ENCODE measurements at regions not wholly inside any gene's neighbourhood (a gene's known extent, or its start where the extent isn't known, plus 50 kb on each side); places are given as distances from the start of the nearest gene placed in this dataset.

DNA sequence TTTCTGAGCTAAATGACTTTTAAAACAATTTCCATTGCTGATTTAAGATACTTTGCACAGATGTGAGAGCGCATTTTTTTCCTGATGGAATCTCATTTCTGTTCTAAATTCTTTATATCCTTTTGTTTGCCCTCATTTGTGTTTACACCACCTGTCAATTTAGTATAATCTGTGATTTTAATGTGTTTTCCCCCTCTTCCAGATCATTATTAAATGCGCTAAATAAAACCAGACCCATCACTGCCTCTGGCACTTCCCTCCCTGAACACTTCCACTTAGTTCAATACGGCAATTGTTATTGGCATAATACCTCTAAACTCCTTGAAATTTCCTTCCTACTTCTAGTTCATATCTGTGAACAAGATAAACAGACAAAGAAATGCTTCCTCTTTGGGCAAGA is 186.9 kb upstream of the ADGRL2 start:
- no peaks in the 10 kb centered on the region for H3K36me3 ChIP-seq
- intact Hi-C loops (cut with micrococcal nuclease) = no loop called here
- no peaks in the 10 kb centered on the region for H3K4me1 ChIP-seq
- H3K27me3 ChIP-seq (ENCODE audit: low read depth) = no peaks in the 10 kb centered on the region
- TF ChIP-seq, protein P1, sequence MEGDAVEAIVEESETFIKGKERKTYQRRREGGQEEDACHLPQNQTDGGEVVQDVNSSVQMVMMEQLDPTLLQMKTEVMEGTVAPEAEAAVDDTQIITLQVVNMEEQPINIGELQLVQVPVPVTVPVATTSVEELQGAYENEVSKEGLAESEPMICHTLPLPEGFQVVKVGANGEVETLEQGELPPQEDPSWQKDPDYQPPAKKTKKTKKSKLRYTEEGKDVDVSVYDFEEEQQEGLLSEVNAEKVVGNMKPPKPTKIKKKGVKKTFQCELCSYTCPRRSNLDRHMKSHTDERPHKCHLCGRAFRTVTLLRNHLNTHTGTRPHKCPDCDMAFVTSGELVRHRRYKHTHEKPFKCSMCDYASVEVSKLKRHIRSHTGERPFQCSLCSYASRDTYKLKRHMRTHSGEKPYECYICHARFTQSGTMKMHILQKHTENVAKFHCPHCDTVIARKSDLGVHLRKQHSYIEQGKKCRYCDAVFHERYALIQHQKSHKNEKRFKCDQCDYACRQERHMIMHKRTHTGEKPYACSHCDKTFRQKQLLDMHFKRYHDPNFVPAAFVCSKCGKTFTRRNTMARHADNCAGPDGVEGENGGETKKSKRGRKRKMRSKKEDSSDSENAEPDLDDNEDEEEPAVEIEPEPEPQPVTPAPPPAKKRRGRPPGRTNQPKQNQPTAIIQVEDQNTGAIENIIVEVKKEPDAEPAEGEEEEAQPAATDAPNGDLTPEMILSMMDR (IDR thresholded peaks at IDR 0.05; ENCODE audit: borderline replicate concordance) = no peak
- H3K27ac ChIP-seq (replicated peaks) = no peak overlapping the region
- no peak overlapping the region for H3K4me3 ChIP-seq
- peaks cover 3% of the 10 kb centered on the region for H3K9me3 ChIP-seq (replicated peaks)
- DNase-seq = no peak

DNA sequence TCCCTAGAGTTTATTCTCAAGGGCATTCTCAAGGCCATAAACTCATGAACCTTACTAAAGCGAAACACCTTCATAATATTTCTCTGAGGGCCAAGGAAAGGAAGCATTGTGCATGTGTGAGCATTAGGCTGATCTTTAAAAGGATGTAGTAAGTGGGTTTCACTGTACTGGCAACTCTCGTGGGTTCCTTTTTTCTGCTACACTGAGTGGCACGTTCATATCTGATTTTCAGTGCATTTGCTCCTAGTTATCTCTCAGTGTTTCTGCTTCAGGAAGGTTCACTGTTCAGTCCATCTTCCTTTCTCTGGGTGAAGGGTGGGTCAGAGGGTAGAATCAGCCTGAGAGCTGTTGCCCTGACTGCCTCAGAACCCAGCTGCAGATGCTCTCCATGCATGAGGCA is 192.8 kb upstream of the ADGRL2 start:
- TF ChIP-seq, protein P1 (IDR thresholded peaks at IDR 0.05; ENCODE audit: borderline replicate concordance) = no peak
- H3K36me3 ChIP-seq = no peaks in the 10 kb centered on the region
- H3K4me3 ChIP-seq = no peak overlapping the region

DNA sequence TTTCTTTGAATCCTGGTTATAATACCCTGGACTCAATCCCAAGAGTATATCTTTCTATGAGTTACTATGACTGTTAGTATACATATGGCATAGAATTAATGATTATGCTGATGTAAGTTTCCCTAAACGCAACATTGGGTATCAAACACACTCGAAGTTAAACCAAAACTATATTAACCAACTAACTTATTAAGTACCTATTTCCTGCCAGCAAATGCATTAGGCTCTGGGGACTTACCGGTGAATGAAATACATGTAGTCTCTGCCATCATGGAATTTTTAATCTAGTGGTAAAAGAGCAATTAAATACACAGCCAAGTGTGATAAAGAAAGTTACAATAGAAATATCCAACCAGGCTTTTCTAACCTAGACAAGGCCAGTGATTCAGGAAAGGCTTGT is 193.6 kb upstream of the ADGRL2 start:
- intact Hi-C loops (cut with micrococcal nuclease) = no loop called here
- DNase-seq = no peak
- Histone ChIP-seq H3K27ac (replicated peaks) (no peak overlapping the region), H3K36me3 (no peaks in the 10 kb centered on the region), H3K9me3 (replicated peaks) (no peaks in the 10 kb centered on the region), H3K4me3 (no peak overlapping the region), H3K4me1 (no peaks in the 10 kb centered on the region), H3K27me3 (ENCODE audit: low read depth) (no peaks in the 10 kb centered on the region)
- TF ChIP-seq, protein P1 (IDR thresholded peaks at IDR 0.05; ENCODE audit: borderline replicate concordance) = no peak

More for the DNA sequence above, 192.8 kb upstream of the ADGRL2 start:
- no peak overlapping the region for H3K27ac ChIP-seq (replicated peaks)
- no peaks in the 10 kb centered on the region for H3K4me1 ChIP-seq
- no peaks in the 10 kb centered on the region for H3K27me3 ChIP-seq (ENCODE audit: low read depth)
- H3K9me3 ChIP-seq (replicated peaks) = no peaks in the 10 kb centered on the region
- intact Hi-C loops (cut with micrococcal nuclease) = no loop called here
- DNase-seq = no peak

DNA sequence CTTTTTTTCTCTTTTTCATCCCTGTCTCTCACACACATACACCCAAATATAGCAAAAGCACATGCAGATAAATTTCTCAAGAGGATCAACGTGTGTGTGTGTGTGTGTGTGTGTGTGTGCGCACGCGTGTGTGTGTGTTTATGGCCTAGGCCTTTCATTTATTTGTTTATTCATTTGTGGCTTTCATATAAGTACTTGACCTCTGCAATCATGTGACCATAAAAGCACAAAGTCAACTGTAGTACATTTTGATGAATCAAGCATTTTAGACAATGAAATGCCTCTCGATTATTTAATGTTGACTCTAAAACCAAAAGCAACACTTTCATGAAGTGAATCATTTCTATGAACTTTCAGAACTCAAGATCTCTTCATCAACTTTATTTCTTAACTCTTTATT is 194.1 kb upstream of the ADGRL2 start:
- no peaks in the 10 kb centered on the region for H3K9me3 ChIP-seq (replicated peaks)
- H3K4me3 ChIP-seq = no peak overlapping the region
- intact Hi-C loops (cut with micrococcal nuclease) = no loop called here
- DNase-seq = no peak
- H3K27me3 ChIP-seq (ENCODE audit: low read depth) = no peaks in the 10 kb centered on the region
- no peaks in the 10 kb centered on the region for H3K4me1 ChIP-seq
- TF ChIP-seq, protein P1 (IDR thresholded peaks at IDR 0.05; ENCODE audit: borderline replicate concordance) = no peak
- H3K36me3 ChIP-seq = no peaks in the 10 kb centered on the region
- H3K27ac ChIP-seq (replicated peaks) = no peak overlapping the region

DNA sequence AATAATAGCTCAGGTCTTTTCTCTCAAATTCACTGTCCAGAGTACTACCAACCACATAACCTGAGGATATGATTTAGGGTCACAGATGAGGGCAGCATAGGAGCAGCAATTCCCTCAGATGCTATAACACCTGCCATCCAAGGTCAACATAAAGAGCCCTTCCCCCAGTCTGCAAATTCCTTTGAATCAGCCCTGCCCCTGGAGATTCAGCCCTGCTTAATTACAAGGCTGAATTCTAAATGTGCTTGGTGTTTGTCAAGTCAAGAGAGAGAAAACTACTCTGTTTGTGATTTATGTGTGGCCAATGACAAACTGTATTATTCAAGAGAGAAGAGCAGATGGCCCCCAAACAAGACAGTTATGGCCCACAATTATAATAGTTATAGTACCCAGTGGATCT is 195.7 kb upstream of the ADGRL2 start:
- H3K36me3 ChIP-seq = no peaks in the 10 kb centered on the region
- no peak for DNase-seq
- H3K4me1 ChIP-seq = no peaks in the 10 kb centered on the region
- H3K27ac ChIP-seq (replicated peaks) = no peak overlapping the region
- no peaks in the 10 kb centered on the region for H3K27me3 ChIP-seq (ENCODE audit: low read depth)
- H3K9me3 ChIP-seq (replicated peaks) = no peaks in the 10 kb centered on the region
- TF ChIP-seq, protein P1 (IDR thresholded peaks at IDR 0.05; ENCODE audit: borderline replicate concordance) = no peak
- intact Hi-C loops (cut with micrococcal nuclease) = no loop called here
- H3K4me3 ChIP-seq = no peak overlapping the region
